Psoas muscle (tissue), 7 donors: ENCODE measurements at regions not wholly inside any gene's neighbourhood (a gene's known extent, or its start where the extent isn't known, plus 50 kb on each side); places are given as distances from the start of the nearest gene placed in this dataset.

Source experiments
- ATAC-seq, 4 donors: fragments of 200-7000 bp; cut with Tn5 transposase; one replicate each; pipeline ENCODE4 v1.9.1; 2020; ENCODE audit warnings: moderate library complexity in 3 of 4, mild to moderate bottlenecking in 2 of 4
- DNase-seq, 2 donors: peaks; one replicate each; pipeline ENCODE4 v3.0.0-alpha.2; 2020
- H3K27ac ChIP-seq: fragments of 200-600 bp; one replicate; pipeline ENCODE4 v1.8.0; 2022
- H3K27me3 ChIP-seq, 3 donors: fragments of 200-600 bp in 1 of 3; one replicate each; pipeline versions ENCODE4 v1.6.1 to v1.8.0; 2013 to 2022; ENCODE audit warnings: low read length in 2 of 3, mild to moderate bottlenecking in 2 of 3, moderate library complexity in 1 of 3; ENCODE audit not compliant: insufficient read depth in 3 of 3
- H3K36me3 ChIP-seq, 2 donors: fragments of 200-600 bp in 1 of 2; one replicate each; pipeline versions ENCODE4 v1.6.1 to v1.8.0; 2013 to 2022; ENCODE audit warnings: low read depth in 1 of 2, mild to moderate bottlenecking in 1 of 2, moderate library complexity in 1 of 2; ENCODE audit not compliant: insufficient read depth in 1 of 2
- H3K4me1 ChIP-seq: fragments of 200-600 bp; one replicate; pipeline ENCODE4 v1.8.0; 2022
- H3K4me3 ChIP-seq: fragments of 200-600 bp; one replicate; pipeline ENCODE4 v1.8.0; 2022; ENCODE audit warnings: mild to moderate bottlenecking
- H3K9me3 ChIP-seq: fragments of 200-600 bp; one replicate; pipeline ENCODE4 v1.8.0; 2022
- CTCF ChIP-seq: fragments of 200-600 bp; IDR thresholded peaks from one replicate; pipeline ENCODE4 v1.8.0; 2022; ENCODE audit warnings: antibody characterized with exemption
- WGBS, 3 donors: extraction: QIAGEN DNeasy Blood & Tissue Kit; methylation state at CpG; one replicate each; pipeline versions ENCODE4 v1.1.6 to v1.1.7; 2013; 5-methylcytosine and 5-hydroxymethylcytosine counted together
- intact Hi-C, 2 donors: fragments of 100-400 bp; cut with DNase I; formaldehyde crosslinking; loops; one replicate each; pipeline versions ENCODE4 v1.11.0 to v1.14.2; 2022
- donor health status: healthy with polysubstance abuse.
- donor health status: DM: no; HTN: no; CAD: no; lungs with moderate emphysema.
- donor health status: Bipolar disorder and iron deficiency.
- donor health status: healthy.
- donor health status: DM: yes; HTN: yes; CAD: no.
- donor health status: DM: no; HTN: no; CAD: no.
- donor health status: DM: yes; HTN: yes; CAD: no.

GRCh38 chr4:18294021-18294420, 272.5 kb upstream of the LCORL start:
- no peak overlapping the region for H3K4me3 ChIP-seq
- H3K27ac ChIP-seq: no peak overlapping the region
- intact Hi-C loops: no loop called here
- DNase-seq (no peak), ATAC-seq (no peak)
- no peak for TF ChIP-seq CTCF
- WGBS, 3 donors: 79 to 86% (median 81%) methylated on average over 6 of the region's 6 CpGs
- no peaks in the 10 kb centered on the region for H3K9me3 ChIP-seq
- H3K36me3 ChIP-seq: no peaks in the 10 kb centered on the region
- H3K4me1 ChIP-seq: no peaks in the 10 kb centered on the region
- H3K27me3 ChIP-seq: no peaks in the 10 kb centered on the region

GRCh38 chr4:18292411-18292810, 270.9 kb upstream of the LCORL start:
- no peak for TF ChIP-seq CTCF
- no peaks in the 10 kb centered on the region for H3K27me3 ChIP-seq
- intact Hi-C loops: no loop called here
- H3K4me1 ChIP-seq: no peaks in the 10 kb centered on the region
- ATAC-seq (no peak), DNase-seq (no peak)
- no peaks in the 10 kb centered on the region for H3K9me3 ChIP-seq
- H3K4me3 ChIP-seq: no peak overlapping the region
- H3K36me3 ChIP-seq: no peaks in the 10 kb centered on the region
- H3K27ac ChIP-seq: no peak overlapping the region
- 79 to 83% (median 82%) methylated on average over 6 of the region's 6 CpGs for WGBS, 3 donors

- Histone ChIP-seq H3K9me3 (no peaks in the 10 kb centered on the region), H3K36me3 (no peaks in the 10 kb centered on the region), H3K27me3 (no peaks in the 10 kb centered on the region), H3K27ac (no peak overlapping the region), H3K4me1 (no peaks in the 10 kb centered on the region), H3K4me3 (no peak overlapping the region)
- intact Hi-C loops: no loop called here
- DNase-seq (no peak), ATAC-seq (no peak)
- no peak for TF ChIP-seq CTCF
- 86 to 89% (median 86%) methylated on average over 2 of the region's 2 CpGs for WGBS, 3 donors
Measured at GRCh38 chr4:18291981-18292380, 270.4 kb upstream of the LCORL start.

GRCh38 chr4:18291256-18291655, 269.7 kb upstream of the LCORL start:
- no peaks in the 10 kb centered on the region for H3K9me3 ChIP-seq
- DNase-seq: no peak
- no peaks in the 10 kb centered on the region for H3K36me3 ChIP-seq
- H3K27me3 ChIP-seq: no peaks in the 10 kb centered on the region
- H3K27ac ChIP-seq: no peak overlapping the region
- ATAC-seq: no peak
- intact Hi-C loops: no loop called here
- H3K4me3 ChIP-seq: no peak overlapping the region
- no peaks in the 10 kb centered on the region for H3K4me1 ChIP-seq
- TF ChIP-seq CTCF: no peak
- 45 to 82% (median 69%) methylated on average over 5 of the region's 5 CpGs for WGBS, 3 donors

- no peak for DNase-seq
- WGBS, 3 donors: 81 to 88% (median 82%) methylated on average over 4 of the region's 4 CpGs
- Histone ChIP-seq H3K27me3 (no peaks in the 10 kb centered on the region), H3K4me1 (no peaks in the 10 kb centered on the region), H3K36me3 (no peaks in the 10 kb centered on the region), H3K9me3 (no peaks in the 10 kb centered on the region), H3K4me3 (no peak overlapping the region), H3K27ac (no peak overlapping the region)
- TF ChIP-seq CTCF: no peak
- ATAC-seq: no peak
- intact Hi-C loops: no loop called here
Measured at GRCh38 chr4:18285357-18285756, 263.8 kb upstream of the LCORL start.
